Pancreas (tissue), 10 donors: ENCODE measurements at regions not wholly inside any gene's neighbourhood (a gene's known extent, or its start where the extent isn't known, plus 50 kb on each side); places are given as distances from the start of the nearest gene placed in this dataset.
"Not testable (repeated sequence)": the region's sequence is repeated elsewhere in the genome, so short reads cannot be mapped to it uniquely, and the experiment has no call there.

ENCODE experiments used
- ATAC-seq, 4 donors: fragments of 200-7000 bp; cut with Tn5 transposase; one replicate each; pipeline versions ENCODE4 v1.8.0 to v1.9.1; 2020; ENCODE audit warnings: mild to moderate bottlenecking in 4 of 4, moderate library complexity in 4 of 4
- DNase-seq, 6 donors: peaks; one replicate each; pipeline ENCODE4 v3.0.0-alpha.2; 2020
- FAIRE-seq: peaks from 2 replicates; lab custom pipeline; 2012; peaks lifted over from hg19 to GRCh38; lab: Jason Lieb, UNC
- H3K27ac ChIP-seq, 4 donors: fragments of 200-600 bp; sonication (generic); 1 replicate in 3 of 4; 2 replicates in 1 of 4; pipeline versions ENCODE4 v1.5.0 to v1.8.0; 2020
- H3K27me3 ChIP-seq, 4 donors: fragments of 200-600 bp; one replicate each; pipeline ENCODE4 v1.8.0; 2021
- H3K36me3 ChIP-seq, 3 donors: fragments of 200-600 bp; sonication (generic) in 1 of 3; one replicate each; pipeline versions ENCODE4 v1.5.0 to v1.8.0; 2020 to 2021
- H3K4me1 ChIP-seq, 3 donors: fragments of 200-600 bp; one replicate each; pipeline ENCODE4 v1.8.0; 2021
- H3K4me3 ChIP-seq, 4 donors: fragments of 200-600 bp; sonication (generic) in 2 of 4; one replicate each; pipeline versions ENCODE4 v1.5.0 to v1.8.0; 2020 to 2021
- H3K9me3 ChIP-seq, 4 donors: fragments of 200-600 bp; one replicate each; pipeline ENCODE4 v1.8.0; 2021
- WGBS, 2 donors: extraction: QIAGEN DNeasy Blood & Tissue Kit; methylation state at CpG; one replicate each; pipeline ENCODE4 v1.1.7; 2013; 5-methylcytosine and 5-hydroxymethylcytosine counted together
- intact Hi-C, 3 donors: fragments of 100-400 bp; cut with DNase I; formaldehyde crosslinking; loops; one replicate each; pipeline versions ENCODE4 v1.11.1 to v1.14.2; 2022
- TF ChIP-seq, protein P1 (sequence below), 4 donors: fragments of 200-600 bp; sonication (generic) in 3 of 4; IDR thresholded peaks; one replicate each; pipeline versions ENCODE4 v1.5.0 to v1.8.0; 2021; ENCODE audit warnings: antibody characterized with exemption in 4 of 4
- donor health status: healthy with polysubstance abuse.
- donor health status: DM: no; HTN: no; CAD: no; lungs with moderate emphysema.
- donor health status: DM: no; HTN: no; CAD: no.
- donor health status: control.
- donor health status: control.
- donor health status: Bipolar disorder and iron deficiency.
- donor health status: DM: yes; HTN: yes; CAD: no.
- donor health status: DM: no; HTN: no; CAD: no.
- donor health status: DM: no; HTN: no; CAD: no.
- donor health status: DM: yes; HTN: yes; CAD: no.

DNA sequence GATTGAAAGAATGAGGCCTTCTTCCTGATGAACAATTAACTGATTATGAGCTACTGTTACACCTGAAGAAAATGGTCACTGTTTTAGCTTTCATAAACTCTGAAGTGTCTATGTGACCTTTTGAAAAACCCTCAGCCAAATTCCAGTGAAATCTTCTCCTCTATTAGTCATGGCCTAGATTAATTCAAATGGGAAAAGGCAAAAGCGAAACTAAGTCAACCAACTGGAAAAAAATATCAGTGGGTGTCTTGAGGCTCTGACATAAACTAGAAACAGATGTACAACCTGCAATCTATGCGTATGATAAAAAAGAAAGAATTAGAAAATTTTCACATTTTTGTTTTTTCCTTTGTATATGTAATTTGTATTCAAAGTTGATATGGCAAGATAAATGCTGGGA lies 169.4 kb upstream of the BANK1 start:
- no peaks in the 10 kb centered on the region for H3K36me3 ChIP-seq
- 79 to 85% methylated on average over 2 of the region's 2 CpGs for WGBS, 2 donors
- no peaks in the 10 kb centered on the region for H3K9me3 ChIP-seq
- intact Hi-C loops = no loop called here
- no peak overlapping the region for H3K4me3 ChIP-seq
- no peak for ATAC-seq
- no peak for FAIRE-seq
- no peaks in the 10 kb centered on the region for H3K4me1 ChIP-seq
- DNase-seq = no peak
- TF ChIP-seq, protein P1, sequence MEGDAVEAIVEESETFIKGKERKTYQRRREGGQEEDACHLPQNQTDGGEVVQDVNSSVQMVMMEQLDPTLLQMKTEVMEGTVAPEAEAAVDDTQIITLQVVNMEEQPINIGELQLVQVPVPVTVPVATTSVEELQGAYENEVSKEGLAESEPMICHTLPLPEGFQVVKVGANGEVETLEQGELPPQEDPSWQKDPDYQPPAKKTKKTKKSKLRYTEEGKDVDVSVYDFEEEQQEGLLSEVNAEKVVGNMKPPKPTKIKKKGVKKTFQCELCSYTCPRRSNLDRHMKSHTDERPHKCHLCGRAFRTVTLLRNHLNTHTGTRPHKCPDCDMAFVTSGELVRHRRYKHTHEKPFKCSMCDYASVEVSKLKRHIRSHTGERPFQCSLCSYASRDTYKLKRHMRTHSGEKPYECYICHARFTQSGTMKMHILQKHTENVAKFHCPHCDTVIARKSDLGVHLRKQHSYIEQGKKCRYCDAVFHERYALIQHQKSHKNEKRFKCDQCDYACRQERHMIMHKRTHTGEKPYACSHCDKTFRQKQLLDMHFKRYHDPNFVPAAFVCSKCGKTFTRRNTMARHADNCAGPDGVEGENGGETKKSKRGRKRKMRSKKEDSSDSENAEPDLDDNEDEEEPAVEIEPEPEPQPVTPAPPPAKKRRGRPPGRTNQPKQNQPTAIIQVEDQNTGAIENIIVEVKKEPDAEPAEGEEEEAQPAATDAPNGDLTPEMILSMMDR (IDR thresholded peaks at IDR 0.05) = no peak
- H3K27me3 ChIP-seq = no peaks in the 10 kb centered on the region
- no peak overlapping the region for H3K27ac ChIP-seq

DNA sequence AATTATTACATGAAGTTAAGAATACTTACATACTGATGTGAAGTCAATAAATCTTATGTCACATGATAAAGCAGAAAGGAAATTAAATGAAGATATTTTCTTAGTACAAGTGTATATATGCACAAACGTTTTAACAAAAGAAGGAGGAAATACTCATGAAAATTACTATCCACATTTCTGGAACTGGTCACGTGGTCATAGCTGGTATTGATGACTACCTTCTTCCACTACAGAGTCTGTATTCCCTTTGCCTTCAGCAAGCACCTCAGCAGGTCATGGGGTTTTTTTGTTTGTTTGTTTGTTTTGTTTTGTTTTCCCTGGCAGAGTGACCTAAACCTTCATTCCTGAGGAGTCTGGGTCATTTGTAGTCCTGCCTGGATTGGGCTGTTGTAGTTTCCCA lies 174.9 kb upstream of the BANK1 start:
- DNase-seq (no peak), ATAC-seq (no peak), FAIRE-seq (no peak)
- Histone ChIP-seq H3K4me3 (no peak overlapping the region), H3K27me3 (no peaks in the 10 kb centered on the region), H3K27ac (no peak overlapping the region), H3K9me3 (no peaks in the 10 kb centered on the region), H3K36me3 (no peaks in the 10 kb centered on the region), H3K4me1 (no peaks in the 10 kb centered on the region)
- WGBS, 2 donors = 42 to 50% methylated on average over 2 of the region's 2 CpGs
- TF ChIP-seq, protein P1 (IDR thresholded peaks at IDR 0.05) = no peak
- intact Hi-C loops = no loop called here

DNA sequence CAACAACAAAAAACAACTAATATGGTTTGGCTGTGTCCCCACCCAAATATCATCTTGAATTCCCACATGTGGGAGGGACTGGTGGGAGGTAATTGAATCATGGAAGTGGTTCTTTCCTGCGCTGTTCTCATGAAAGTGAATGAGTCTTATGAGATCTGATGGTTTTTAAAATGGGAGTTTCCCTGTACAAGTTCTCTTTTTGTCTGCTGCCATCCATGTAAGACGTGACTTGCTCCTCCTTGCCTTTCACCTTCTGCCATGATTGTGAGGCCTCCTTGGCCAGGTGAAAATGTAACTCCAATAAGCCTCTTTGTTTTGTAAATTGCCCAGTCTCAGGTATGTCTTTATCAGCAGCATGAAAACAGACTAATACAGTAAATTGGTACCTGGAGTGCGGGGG lies 183.5 kb upstream of the BANK1 start:
- DNase-seq, H3K4me3 ChIP-seq, H3K4me1 ChIP-seq, ATAC-seq, H3K27ac ChIP-seq, FAIRE-seq, intact Hi-C loops, H3K9me3 ChIP-seq, H3K36me3 ChIP-seq, H3K27me3 ChIP-seq: not testable (repeated sequence)
- 81 to 84% methylated on average over 3 of the region's 3 CpGs for WGBS, 2 donors

DNA sequence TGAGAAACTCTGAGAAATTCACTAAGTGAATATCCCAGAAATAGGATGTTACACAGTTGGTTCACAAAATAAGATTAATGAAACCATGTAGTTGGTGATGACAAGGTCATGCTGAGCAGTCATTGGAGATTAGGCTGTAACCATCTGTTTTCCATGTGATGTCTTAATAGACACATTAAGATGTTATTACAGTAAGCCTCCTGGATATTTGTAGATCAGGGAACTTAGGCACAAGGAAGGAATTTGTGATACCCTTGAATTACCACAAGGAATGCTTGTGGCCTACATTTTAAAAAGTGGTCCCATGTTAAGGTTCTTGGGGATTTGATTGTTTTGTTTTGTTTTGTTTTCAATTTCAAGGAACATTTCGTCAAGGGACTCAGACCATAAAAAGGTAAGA lies 185.6 kb upstream of the BANK1 start:
- H3K4me1 ChIP-seq = no peaks in the 10 kb centered on the region
- DNase-seq (no peak), FAIRE-seq (no peak), ATAC-seq (no peak)
- H3K36me3 ChIP-seq = no peaks in the 10 kb centered on the region
- intact Hi-C loops = no loop called here
- TF ChIP-seq, protein P1 (IDR thresholded peaks at IDR 0.05) = no peak
- no peak overlapping the region for H3K4me3 ChIP-seq
- no peak overlapping the region for H3K27ac ChIP-seq
- H3K27me3 ChIP-seq = no peaks in the 10 kb centered on the region
- no peaks in the 10 kb centered on the region for H3K9me3 ChIP-seq
- WGBS, 2 donors = 51 to 61% methylated on average over 1 of the region's 1 CpG

DNA sequence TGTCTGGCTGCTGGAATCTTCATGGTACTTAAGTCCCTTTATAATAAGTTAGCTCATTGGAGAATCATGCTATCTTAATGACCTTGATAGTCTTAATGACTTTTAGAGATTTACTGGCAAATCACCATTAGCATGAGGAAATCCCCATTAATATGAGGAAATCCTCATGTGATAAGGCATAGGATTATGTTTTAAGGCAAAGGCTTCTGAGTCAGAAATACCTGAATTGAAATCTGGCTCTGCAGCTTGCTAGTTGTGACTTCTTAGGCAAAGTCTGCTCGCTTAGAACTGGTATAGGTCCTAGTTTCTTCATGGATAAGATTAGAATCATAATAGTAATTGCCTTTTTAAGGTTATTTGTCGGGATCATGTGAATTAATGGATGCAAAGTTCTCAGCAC lies 190.2 kb upstream of the BANK1 start:
- no peak for ATAC-seq
- Histone ChIP-seq H3K27ac (no peak overlapping the region), H3K9me3 (no peaks in the 10 kb centered on the region), H3K4me3 (no peak overlapping the region), H3K27me3 (no peaks in the 10 kb centered on the region), H3K4me1 (no peaks in the 10 kb centered on the region), H3K36me3 (no peaks in the 10 kb centered on the region)
- intact Hi-C loops = no loop called here
- TF ChIP-seq, protein P1 (IDR thresholded peaks at IDR 0.05) = no peak
- no peak for DNase-seq
- 60 to 72% methylated on average over 2 of the region's 2 CpGs for WGBS, 2 donors
- no peak for FAIRE-seq

DNA sequence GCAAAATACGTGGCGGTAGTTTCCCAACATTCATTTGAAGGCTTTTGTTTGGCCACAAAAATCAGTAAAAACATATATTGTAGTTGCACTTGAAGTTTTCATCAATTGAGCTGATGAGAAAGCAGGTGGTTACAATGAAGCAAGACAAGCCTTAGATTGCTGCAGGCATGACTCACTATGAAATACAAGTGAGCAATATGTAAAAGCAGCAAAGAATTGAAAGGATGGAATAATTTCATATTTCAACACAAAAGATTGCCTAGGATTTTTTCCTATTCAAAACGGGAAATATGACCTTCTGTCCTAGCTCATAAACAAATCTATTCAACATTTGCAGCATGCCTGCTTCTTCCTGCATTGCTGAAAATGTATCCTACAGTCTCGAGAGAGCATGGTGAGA lies 190.9 kb upstream of the BANK1 start:
- intact Hi-C loops = no loop called here
- H3K4me1 ChIP-seq = no peaks in the 10 kb centered on the region
- no peaks in the 10 kb centered on the region for H3K9me3 ChIP-seq
- FAIRE-seq (no peak), ATAC-seq (no peak), DNase-seq (no peak)
- WGBS, 2 donors = 61 to 63% methylated on average over 4 of the region's 4 CpGs
- no peak overlapping the region for H3K27ac ChIP-seq
- H3K27me3 ChIP-seq = no peaks in the 10 kb centered on the region
- H3K36me3 ChIP-seq = no peaks in the 10 kb centered on the region
- H3K4me3 ChIP-seq = no peak overlapping the region
- TF ChIP-seq, protein P1 (IDR thresholded peaks at IDR 0.05) = no peak
